ENCODE measurements at regions not wholly inside any gene's neighbourhood (a gene's known extent, or its start where the extent isn't known, plus 50 kb on each side); places are given as distances from the start of the nearest gene placed in this dataset.

GRCh38 chr21:28214786-28215185 lies 777.9 kb downstream of the LTN1 start:
- no peak overlapping the region for H3K4me2 ChIP-seq
- Mint-ChIP-seq H3K9me3 (no peaks in the 10 kb centered on the region; the same call in 2 of the 3 replicates), H3K36me3 (ENCODE audit: low read depth) (no peaks in the 10 kb centered on the region), H3K27me3 (ENCODE audit: insufficient read depth, low read depth, poor library complexity) (no peaks in the 10 kb centered on the region), H3K4me1 (no peaks in the 10 kb centered on the region), H3K4me3 (no peak overlapping the region), H3K27ac (no peak overlapping the region)
- H3K4me1 ChIP-seq (ENCODE audit: insufficient read depth) = no peaks in the 10 kb centered on the region
- DNase-seq (ENCODE audit: low spot score) (no peak), ATAC-seq (no peak)
- no peaks in the 10 kb centered on the region for H3K36me3 ChIP-seq (ENCODE audit: insufficient read depth)
- H2AFZ ChIP-seq = no peak overlapping the region
- no peak overlapping the region for H3K4me3 ChIP-seq
- H3F3A ChIP-seq (replicated peaks; ENCODE audit: low read depth) = no peaks in the 10 kb centered on the region
- no peaks in the 10 kb centered on the region for H3K79me2 ChIP-seq (replicated peaks; ENCODE audit: insufficient read depth)
- no peak for TF ChIP-seq EZH2 (IDR thresholded peaks at IDR 0.05; ENCODE audit: low read depth, unreplicated experiment)
- no peak for TF ChIP-seq ZNF331 (CRISPR knock-in tag; IDR thresholded peaks at IDR 0.05; ENCODE audit: low read depth)
- no peak for TF ChIP-seq ZNF462 (CRISPR knock-in tag; IDR thresholded peaks at IDR 0.05)
- TF ChIP-seq POLR2AphosphoS5 (IDR thresholded peaks at IDR 0.05; ENCODE audit: low read depth) = no peak
- TF ChIP-seq STAT1 (IDR thresholded peaks at IDR 0.05; ENCODE audit: unreplicated experiment) = no peak
- TF ChIP-seq EZH2phosphoT487 (IDR thresholded peaks at IDR 0.05; ENCODE audit: unreplicated experiment) = no peak
- TF ChIP-seq JUNB (IDR thresholded peaks at IDR 0.05; ENCODE audit: unreplicated experiment) = no peak
- no peak for TF ChIP-seq NANOG (IDR thresholded peaks at IDR 0.05; ENCODE audit: borderline replicate concordance)
- no peak for TF ChIP-seq REST (IDR thresholded peaks at IDR 0.05; ENCODE audit: unreplicated experiment)
- TF ChIP-seq ZNF114 (CRISPR knock-in tag; IDR thresholded peaks at IDR 0.05) = no peak
- no peak for TF ChIP-seq ETS1 (IDR thresholded peaks at IDR 0.05)
- no peak for TF ChIP-seq CTCF (conservative IDR thresholded peaks at IDR 0.05; ENCODE audit: low read depth in 2 of 2)
- no peak for TF ChIP-seq CREB1 (CRISPR knock-in tag; IDR thresholded peaks at IDR 0.05; ENCODE audit: low read depth)
- no peaks in the 10 kb centered on the region for H4K20me1 ChIP-seq (replicated peaks; ENCODE audit: insufficient read depth)
- no peaks in the 10 kb centered on the region; the same call in 1 of the 2 replicates for H3K9me2 ChIP-seq (ENCODE audit: insufficient read depth)
- H3K27me3 ChIP-seq (ENCODE audit: insufficient read depth) = no peaks in the 10 kb centered on the region
- H3K27ac ChIP-seq (ENCODE audit: low read depth) = no peak overlapping the region

Data from GM23338 (cell line).